Tibial nerve (tissue), 4 donors: ENCODE measurements at regions not wholly inside any gene's neighbourhood (a gene's known extent, or its start where the extent isn't known, plus 50 kb on each side); places are given as distances from the start of the nearest gene placed in this dataset.

Experiments
- DNase-seq, 2 donors: peaks; one replicate each; pipeline ENCODE4 v3.0.0-alpha.2; 2019; ENCODE audit warnings: low spot score in 2 of 2
- H3K27ac ChIP-seq, 4 donors: fragments of 200-600 bp; sonication (generic) in 3 of 4; one replicate each; pipeline ENCODE4 v1.5.1; 2017 to 2019; ENCODE audit warnings: mild to moderate bottlenecking in 1 of 4
- H3K27me3 ChIP-seq, 2 donors: fragments of 200-600 bp; sonication (generic) in 1 of 2; one replicate each; pipeline versions ENCODE4 v1.5.1 to v1.6.0; 2017 to 2019
- H3K36me3 ChIP-seq, 3 donors: fragments of 200-600 bp; sonication (generic); one replicate each; pipeline ENCODE4 v1.5.1; 2018 to 2019
- H3K4me1 ChIP-seq, 4 donors: fragments of 200-600 bp; sonication (generic) in 3 of 4; one replicate each; pipeline ENCODE4 v1.5.1; 2017 to 2019
- H3K4me3 ChIP-seq, 4 donors: fragments of 200-600 bp; sonication (generic) in 3 of 4; one replicate each; pipeline ENCODE4 v1.5.1; 2017 to 2019; ENCODE audit warnings: mild to moderate bottlenecking in 1 of 4, moderate library complexity in 1 of 4
- H3K9me3 ChIP-seq, 4 donors: fragments of 200-600 bp; sonication (generic) in 3 of 4; one replicate each; pipeline ENCODE4 v1.5.1; 2017 to 2019
- CTCF ChIP-seq, 5 experiments: fragments of 200-600 bp in 3 of 5; fragments of 450-650 bp in 2 of 5; sonication (generic) in 3 of 5; IDR thresholded peaks; one replicate each; pipeline ENCODE4 v1.5.1; 2016 to 2019; ENCODE audit warnings: antibody characterized with exemption in 5 of 5, mild to moderate bottlenecking in 3 of 5, moderate library complexity in 2 of 5
- EP300 ChIP-seq, 2 donors: sonication (generic); formaldehyde crosslinking; IDR thresholded peaks; one replicate each; pipeline ENCODE4 v1.6.1; 2017; ENCODE audit warnings: antibody characterized with exemption in 2 of 2, mild to moderate bottlenecking in 1 of 2
- POLR2A ChIP-seq, 2 donors: fragments of 450-650 bp; IDR thresholded peaks; one replicate each; pipeline ENCODE4 v1.6.1; 2017; ENCODE audit warnings: antibody characterized with exemption in 2 of 2, mild to moderate bottlenecking in 2 of 2, moderate library complexity in 2 of 2
- WGBS, 2 donors: methylation state at CpG; one replicate each; pipeline ENCODE4 v1.1.5; 2018; 5-methylcytosine and 5-hydroxymethylcytosine counted together

- no peaks in the 10 kb centered on the region for H3K4me1 ChIP-seq
Observed at GRCh38 chr1:192933744-192934143, 124.9 kb downstream of the RGS2 start.

GRCh38 chr1:192936313-192937018 is 122.7 kb downstream of the UCHL5 start:
- WGBS, 2 donors, result 75 to 83% methylated on average over 1 of the region's 1 CpG
- no peak for TF ChIP-seq POLR2A (IDR thresholded peaks at IDR 0.05)
- peak in 1 of 2 donors; percentile 42 for TF ChIP-seq EP300 (IDR thresholded peaks at IDR 0.05)
- no peak for TF ChIP-seq CTCF (IDR thresholded peaks at IDR 0.05)
- Histone ChIP-seq H3K9me3 (no peaks in the 10 kb centered on the region), H3K4me1 (no peaks in the 10 kb centered on the region), H3K4me3 (no peak overlapping the region), H3K36me3 (no peaks in the 10 kb centered on the region), H3K27me3 (no peaks in the 10 kb centered on the region), H3K27ac (no peak overlapping the region)
- DNase-seq, result no peak

More at GRCh38 chr1:192933744-192934143, 124.9 kb downstream of the RGS2 start:
- no peak overlapping the region for H3K4me3 ChIP-seq
- no peak for DNase-seq
- no peaks in the 10 kb centered on the region for H3K27me3 ChIP-seq
- WGBS, 2 donors, result 92 to 100% methylated on average over 1 of the region's 1 CpG
- H3K36me3 ChIP-seq, result no peaks in the 10 kb centered on the region
- no peak overlapping the region for H3K27ac ChIP-seq
- no peak for TF ChIP-seq POLR2A (IDR thresholded peaks at IDR 0.05)
- TF ChIP-seq EP300 (IDR thresholded peaks at IDR 0.05), result no peak
- no peak for TF ChIP-seq CTCF (IDR thresholded peaks at IDR 0.05)
- no peaks in the 10 kb centered on the region for H3K9me3 ChIP-seq

- H3K36me3 ChIP-seq, result no peaks in the 10 kb centered on the region
- no peak overlapping the region for H3K27ac ChIP-seq
- DNase-seq, result no peak
- H3K27me3 ChIP-seq, result no peaks in the 10 kb centered on the region
- H3K4me3 ChIP-seq, result no peak overlapping the region
- 84 to 90% methylated on average over 1 of the region's 1 CpG for WGBS, 2 donors
- H3K4me1 ChIP-seq, result no peaks in the 10 kb centered on the region
- H3K9me3 ChIP-seq, result no peaks in the 10 kb centered on the region
- TF ChIP-seq CTCF (IDR thresholded peaks at IDR 0.05) (no peak), EP300 (IDR thresholded peaks at IDR 0.05) (no peak), POLR2A (IDR thresholded peaks at IDR 0.05) (no peak)
Observed at GRCh38 chr1:192937128-192937527, 122.0 kb downstream of the UCHL5 start.

- H3K36me3 ChIP-seq, result no peaks in the 10 kb centered on the region
- TF ChIP-seq EP300 (IDR thresholded peaks at IDR 0.05), result no peak
- no peak for TF ChIP-seq CTCF (IDR thresholded peaks at IDR 0.05)
- no peak for TF ChIP-seq POLR2A (IDR thresholded peaks at IDR 0.05)
- H3K27me3 ChIP-seq, result no peaks in the 10 kb centered on the region
- no peaks in the 10 kb centered on the region for H3K4me1 ChIP-seq
- no peaks in the 10 kb centered on the region for H3K9me3 ChIP-seq
- DNase-seq, result no peak
- 76 to 89% methylated on average over 2 of the region's 2 CpGs for WGBS, 2 donors
- no peak overlapping the region for H3K27ac ChIP-seq
- H3K4me3 ChIP-seq, result no peak overlapping the region
Observed at GRCh38 chr1:192939440-192939839, 119.7 kb downstream of the UCHL5 start.

- no peak for DNase-seq
- Histone ChIP-seq H3K4me1 (no peaks in the 10 kb centered on the region), H3K9me3 (no peaks in the 10 kb centered on the region), H3K4me3 (no peak overlapping the region), H3K27ac (no peak overlapping the region), H3K36me3 (no peaks in the 10 kb centered on the region), H3K27me3 (no peaks in the 10 kb centered on the region)
- no peak for TF ChIP-seq EP300 (IDR thresholded peaks at IDR 0.05)
- no peak for TF ChIP-seq CTCF (IDR thresholded peaks at IDR 0.05)
- no peak for TF ChIP-seq POLR2A (IDR thresholded peaks at IDR 0.05)
Observed at GRCh38 chr1:192940658-192941057, 118.5 kb downstream of the UCHL5 start.
